Astrocyte of the cerebellum (primary cell): ENCODE measurements at regions not wholly inside any gene's neighbourhood (a gene's known extent, or its start where the extent isn't known, plus 50 kb on each side); places are given as distances from the start of the nearest gene placed in this dataset.

ENCODE experiments used
- DNase-seq: peaks from one replicate; pipeline ENCODE4 v3.0.0-alpha.2; 2011; ENCODE audit warnings: low read depth
- H3K4me3 ChIP-seq: 2 replicates; pipeline ENCODE4 v1.5.1; 2011; ENCODE audit warnings: mild to moderate bottlenecking, low read depth, low read length, moderate library complexity
- CTCF ChIP-seq: IDR thresholded peaks from 2 replicates; pipeline ENCODE4 v1.5.1; 2012; ENCODE audit warnings: low read length, low read depth, moderate library complexity, mild to moderate bottlenecking; ENCODE audit errors: missing control alignments
- in situ Hi-C: cut with HindIII; loops from 2 replicates; pipeline ENCODE4 v1.10.0; 2017; ENCODE audit warnings: low sequenced_read_pairs

DNA sequence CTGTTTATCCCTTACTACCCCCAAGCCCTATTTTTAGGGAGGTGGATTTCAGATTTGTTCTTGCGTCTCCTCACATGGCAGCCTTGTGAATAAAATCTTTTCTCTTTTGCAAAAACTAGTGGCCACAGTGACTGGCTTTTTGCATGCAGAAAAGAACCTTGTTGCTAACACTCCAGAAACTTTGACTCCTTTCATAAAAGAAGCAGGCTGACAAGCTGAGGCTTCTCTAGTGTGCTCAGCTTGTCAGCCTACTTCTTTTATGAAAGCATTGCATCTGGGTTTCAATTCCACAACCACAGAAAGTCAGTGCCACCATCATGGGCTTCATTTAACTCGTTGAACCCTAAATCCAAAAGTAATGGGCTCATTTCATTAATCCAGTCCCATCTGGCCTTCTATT, 761.0 kb upstream of the COBL start:
- no peak overlapping the region for H3K4me3 ChIP-seq
- in situ Hi-C loops, result no loop called here
- no peak for DNase-seq
- TF ChIP-seq CTCF, result no peak

DNA sequence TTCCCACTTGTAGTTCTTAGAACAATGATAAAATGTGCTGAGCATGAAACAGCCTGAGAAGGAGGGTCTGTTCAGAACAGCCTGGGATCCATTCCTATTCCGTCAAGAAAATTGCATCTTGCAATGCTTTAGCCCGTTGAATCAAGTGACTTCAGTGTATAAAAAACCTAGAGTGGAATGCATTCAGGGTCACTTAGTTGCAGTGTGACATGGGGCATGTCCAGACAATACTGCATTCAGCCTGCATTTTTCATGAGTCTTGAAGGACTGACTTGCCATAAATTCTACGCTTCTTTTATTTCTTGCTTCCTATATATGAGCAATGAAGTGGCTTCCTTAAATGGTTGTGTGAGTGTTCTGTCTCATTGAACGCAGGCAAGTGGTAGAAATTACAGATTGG, 758.3 kb upstream of the COBL start:
- H3K4me3 ChIP-seq, result no peak overlapping the region
- no peak for TF ChIP-seq CTCF
- in situ Hi-C loops, result no loop called here

DNA sequence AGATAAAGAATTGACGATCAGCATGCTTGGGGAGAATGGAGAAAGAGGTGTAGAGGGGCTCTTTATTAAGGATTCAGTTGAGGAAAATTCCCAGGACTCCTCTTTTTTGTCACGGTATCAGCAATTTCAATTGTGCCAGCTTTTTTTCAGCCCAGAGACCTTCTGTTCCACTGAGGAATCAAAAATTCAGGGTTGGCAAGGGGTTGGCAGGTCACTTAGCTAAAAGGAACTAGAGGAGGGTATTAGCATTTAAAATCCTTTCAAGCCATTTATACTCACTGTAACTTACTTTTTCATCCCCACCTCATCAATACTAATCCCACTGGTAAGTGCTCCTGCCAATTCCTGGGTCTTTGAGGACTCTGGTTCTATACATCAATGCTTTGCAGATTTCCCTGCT, 757.5 kb upstream of the COBL start:
- in situ Hi-C loops, result no loop called here

More for the DNA sequence above, 758.3 kb upstream of the COBL start:
- no peak for DNase-seq

GRCh38 chr7:52071744-52072143, 755.1 kb upstream of the COBL start:
- no peak overlapping the region for H3K4me3 ChIP-seq
- TF ChIP-seq CTCF, result no peak
- in situ Hi-C loops, result no loop called here
- no peak for DNase-seq

More for the DNA sequence above, 757.5 kb upstream of the COBL start:
- H3K4me3 ChIP-seq, result no peak overlapping the region
- no peak for TF ChIP-seq CTCF
- no peak for DNase-seq

- no peak overlapping the region for H3K4me3 ChIP-seq
- in situ Hi-C loops, result no loop called here
- DNase-seq, result no peak
- no peak for TF ChIP-seq CTCF
Observed at GRCh38 chr7:52064493-52064892, 747.9 kb upstream of the COBL start.

GRCh38 chr7:52061666-52062065, 745.1 kb upstream of the COBL start:
- no peak for DNase-seq
- H3K4me3 ChIP-seq, result no peak overlapping the region
- no peak for TF ChIP-seq CTCF
- in situ Hi-C loops, result no loop called here

GRCh38 chr7:52053525-52053924, 736.9 kb upstream of the COBL start:
- no peak for TF ChIP-seq CTCF
- H3K4me3 ChIP-seq, result no peak overlapping the region
- in situ Hi-C loops, result no loop called here
- DNase-seq, result no peak
